ENCODE measurements at regions not wholly inside any gene's neighbourhood (a gene's known extent, or its start where the extent isn't known, plus 50 kb on each side); places are given as distances from the start of the nearest gene placed in this dataset.
"Not testable (repeated sequence)": the region's sequence is repeated elsewhere in the genome, so short reads cannot be mapped to it uniquely, and the experiment has no call there.

DNA sequence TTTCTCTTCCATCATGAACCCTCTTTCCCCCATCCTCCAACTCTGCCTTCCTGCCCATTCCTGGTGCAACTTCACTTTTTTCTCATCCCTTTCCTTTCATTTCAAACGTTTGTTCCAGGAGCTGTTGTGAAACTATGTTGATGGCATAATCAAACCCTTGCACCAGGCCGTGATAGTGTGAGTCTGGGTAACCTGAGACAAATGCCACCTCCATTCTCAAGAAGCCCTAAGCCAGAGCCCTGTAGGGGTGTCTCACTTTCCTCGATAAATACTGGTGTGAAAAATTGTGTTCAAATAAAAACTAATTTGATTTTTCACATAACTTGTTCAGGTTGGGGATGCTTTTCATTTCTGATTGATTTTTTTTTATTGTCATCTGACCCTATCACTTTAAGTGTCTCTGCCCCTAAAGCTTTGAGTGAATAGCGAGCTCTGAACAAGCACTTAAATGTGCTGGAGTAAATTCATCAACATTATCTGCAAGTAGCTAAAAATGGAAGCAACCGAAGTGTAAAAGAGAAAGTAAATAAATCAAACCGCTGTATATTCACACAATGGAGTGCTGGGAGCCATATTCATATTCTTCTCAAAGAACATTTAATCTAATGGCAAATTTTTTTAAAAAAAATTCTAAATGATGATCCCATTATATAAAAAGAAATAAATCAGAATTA is 303.1 kb upstream of the CDYL start:
- BruUV-seq (replicated peaks), result no TSS peak
- Histone ChIP-seq H3K27ac (ENCODE audit: low read length) (no peak overlapping the region), H3K4me1 (ENCODE audit: control insufficient read depth, insufficient read depth, low read length) (no peaks in the 10 kb centered on the region), H3K36me3 (ENCODE audit: control insufficient read depth, insufficient read depth, low read length) (no peaks in the 10 kb centered on the region), H3K9me3 (ENCODE audit: control insufficient read depth, insufficient read depth, low read depth, low read length) (peaks cover 5% of the 10 kb centered on the region; the same call in 1 of the 2 replicates), H3K4me3 (ENCODE audit: low read depth in 2 of 2, low read length in 2 of 2) (no peak overlapping the region), H3K27me3 (ENCODE audit: control insufficient read depth, insufficient read depth, low read length) (no peaks in the 10 kb centered on the region)
- intact Hi-C loops (cut with micrococcal nuclease; ENCODE audit: unreplicated experiment), result no loop called here
- ATAC-seq, result no peak
- ChIA-PET CTCF (no interaction called here), POLR2A (no interaction called here)
- TF ChIP-seq, protein P1, sequence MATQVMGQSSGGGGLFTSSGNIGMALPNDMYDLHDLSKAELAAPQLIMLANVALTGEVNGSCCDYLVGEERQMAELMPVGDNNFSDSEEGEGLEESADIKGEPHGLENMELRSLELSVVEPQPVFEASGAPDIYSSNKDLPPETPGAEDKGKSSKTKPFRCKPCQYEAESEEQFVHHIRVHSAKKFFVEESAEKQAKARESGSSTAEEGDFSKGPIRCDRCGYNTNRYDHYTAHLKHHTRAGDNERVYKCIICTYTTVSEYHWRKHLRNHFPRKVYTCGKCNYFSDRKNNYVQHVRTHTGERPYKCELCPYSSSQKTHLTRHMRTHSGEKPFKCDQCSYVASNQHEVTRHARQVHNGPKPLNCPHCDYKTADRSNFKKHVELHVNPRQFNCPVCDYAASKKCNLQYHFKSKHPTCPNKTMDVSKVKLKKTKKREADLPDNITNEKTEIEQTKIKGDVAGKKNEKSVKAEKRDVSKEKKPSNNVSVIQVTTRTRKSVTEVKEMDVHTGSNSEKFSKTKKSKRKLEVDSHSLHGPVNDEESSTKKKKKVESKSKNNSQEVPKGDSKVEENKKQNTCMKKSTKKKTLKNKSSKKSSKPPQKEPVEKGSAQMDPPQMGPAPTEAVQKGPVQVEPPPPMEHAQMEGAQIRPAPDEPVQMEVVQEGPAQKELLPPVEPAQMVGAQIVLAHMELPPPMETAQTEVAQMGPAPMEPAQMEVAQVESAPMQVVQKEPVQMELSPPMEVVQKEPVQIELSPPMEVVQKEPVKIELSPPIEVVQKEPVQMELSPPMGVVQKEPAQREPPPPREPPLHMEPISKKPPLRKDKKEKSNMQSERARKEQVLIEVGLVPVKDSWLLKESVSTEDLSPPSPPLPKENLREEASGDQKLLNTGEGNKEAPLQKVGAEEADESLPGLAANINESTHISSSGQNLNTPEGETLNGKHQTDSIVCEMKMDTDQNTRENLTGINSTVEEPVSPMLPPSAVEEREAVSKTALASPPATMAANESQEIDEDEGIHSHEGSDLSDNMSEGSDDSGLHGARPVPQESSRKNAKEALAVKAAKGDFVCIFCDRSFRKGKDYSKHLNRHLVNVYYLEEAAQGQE (IDR thresholded peaks at IDR 0.05; ENCODE audit: insufficient read depth in 1 of 2, low read depth in 2 of 2, low read length in 1 of 2), result no peak
- in situ Hi-C loops (cut with HindIII; ENCODE audit: low pct_unique_long_range_greater_than_20kb, low sequenced_read_pairs), result no loop called here
- DNase-seq (ENCODE audit: low read depth, low spot score), result no peak

DNA sequence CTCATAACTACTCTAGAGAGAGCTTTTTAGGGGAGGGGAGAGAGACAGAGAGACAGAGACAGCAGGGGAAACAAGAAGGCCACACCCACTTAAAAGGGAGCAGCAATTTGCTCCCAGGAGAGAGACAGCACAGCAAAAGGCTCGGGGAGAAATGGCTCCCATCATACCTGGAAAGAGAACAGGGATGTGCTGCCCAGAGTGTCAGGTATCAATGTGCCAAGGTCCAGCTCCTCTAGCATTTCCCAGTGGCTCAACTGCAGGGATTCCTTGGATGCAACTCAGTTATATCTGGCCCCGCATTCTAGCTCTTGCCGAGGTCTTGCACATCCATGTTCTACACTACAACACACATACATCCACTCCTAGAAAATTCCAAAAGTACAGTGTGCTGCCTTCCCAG is 304.0 kb upstream of the CDYL start:
- H3K9me3 ChIP-seq (ENCODE audit: control insufficient read depth, insufficient read depth, low read depth, low read length), result peaks cover 5% of the 10 kb centered on the region; the same call in 1 of the 2 replicates
- intact Hi-C loops (cut with micrococcal nuclease; ENCODE audit: unreplicated experiment), result no loop called here
- H3K36me3 ChIP-seq (ENCODE audit: control insufficient read depth, insufficient read depth, low read length), result no peaks in the 10 kb centered on the region
- ChIA-PET POLR2A (no interaction called here), CTCF (no interaction called here)
- no peaks in the 10 kb centered on the region for H3K27me3 ChIP-seq (ENCODE audit: control insufficient read depth, insufficient read depth, low read length)
- no peak for DNase-seq (ENCODE audit: low read depth, low spot score)
- H3K27ac ChIP-seq (ENCODE audit: low read length), result no peak overlapping the region
- H3K4me1 ChIP-seq (ENCODE audit: control insufficient read depth, insufficient read depth, low read length), result no peaks in the 10 kb centered on the region
- no TSS peak for BruUV-seq (replicated peaks)
- TF ChIP-seq, protein P2, sequence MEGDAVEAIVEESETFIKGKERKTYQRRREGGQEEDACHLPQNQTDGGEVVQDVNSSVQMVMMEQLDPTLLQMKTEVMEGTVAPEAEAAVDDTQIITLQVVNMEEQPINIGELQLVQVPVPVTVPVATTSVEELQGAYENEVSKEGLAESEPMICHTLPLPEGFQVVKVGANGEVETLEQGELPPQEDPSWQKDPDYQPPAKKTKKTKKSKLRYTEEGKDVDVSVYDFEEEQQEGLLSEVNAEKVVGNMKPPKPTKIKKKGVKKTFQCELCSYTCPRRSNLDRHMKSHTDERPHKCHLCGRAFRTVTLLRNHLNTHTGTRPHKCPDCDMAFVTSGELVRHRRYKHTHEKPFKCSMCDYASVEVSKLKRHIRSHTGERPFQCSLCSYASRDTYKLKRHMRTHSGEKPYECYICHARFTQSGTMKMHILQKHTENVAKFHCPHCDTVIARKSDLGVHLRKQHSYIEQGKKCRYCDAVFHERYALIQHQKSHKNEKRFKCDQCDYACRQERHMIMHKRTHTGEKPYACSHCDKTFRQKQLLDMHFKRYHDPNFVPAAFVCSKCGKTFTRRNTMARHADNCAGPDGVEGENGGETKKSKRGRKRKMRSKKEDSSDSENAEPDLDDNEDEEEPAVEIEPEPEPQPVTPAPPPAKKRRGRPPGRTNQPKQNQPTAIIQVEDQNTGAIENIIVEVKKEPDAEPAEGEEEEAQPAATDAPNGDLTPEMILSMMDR (IDR thresholded peaks at IDR 0.05), result no peak
- TF ChIP-seq TCF7L2 (IDR thresholded peaks at IDR 0.05; ENCODE audit: low read depth, low read length) (no peak), POLR2AphosphoS5 (IDR thresholded peaks at IDR 0.05; ENCODE audit: low read depth, low read length) (no peak), SIN3A (IDR thresholded peaks at IDR 0.05; ENCODE audit: borderline replicate concordance, insufficient read depth, low read depth, low read length) (no peak)
- TF ChIP-seq, protein P1 (IDR thresholded peaks at IDR 0.05; ENCODE audit: insufficient read depth in 1 of 2, low read depth in 2 of 2, low read length in 1 of 2), result no peak
- no peak for ATAC-seq
- no peak overlapping the region for H3K4me3 ChIP-seq (ENCODE audit: low read depth in 2 of 2, low read length in 2 of 2)
- in situ Hi-C loops (cut with HindIII; ENCODE audit: low pct_unique_long_range_greater_than_20kb, low sequenced_read_pairs), result no loop called here

DNA sequence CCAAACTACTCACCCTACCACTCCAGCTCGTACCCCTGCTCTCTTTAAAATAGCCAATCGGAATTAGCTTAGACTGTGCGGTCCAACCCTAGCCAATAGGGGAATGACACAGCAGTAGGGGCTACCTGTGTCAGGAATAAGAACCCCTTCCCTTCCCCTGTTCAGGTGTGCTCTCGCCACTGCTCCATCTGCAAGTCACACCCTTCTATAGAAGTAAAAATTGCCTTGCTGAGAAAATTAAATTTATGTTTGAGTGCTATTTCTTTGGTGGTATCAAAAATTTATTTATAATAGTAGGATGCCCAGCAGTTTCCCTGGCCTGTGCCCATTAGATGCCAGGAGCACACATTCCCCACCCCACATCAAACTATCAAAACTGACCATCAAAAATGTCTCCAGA is 304.7 kb upstream of the CDYL start:
- H3K4me1 ChIP-seq (ENCODE audit: control insufficient read depth, insufficient read depth, low read length); DNase-seq (ENCODE audit: low read depth, low spot score); H3K36me3 ChIP-seq (ENCODE audit: control insufficient read depth, insufficient read depth, low read length); H3K27ac ChIP-seq (ENCODE audit: low read length); CTCF ChIA-PET; ATAC-seq; H3K27me3 ChIP-seq (ENCODE audit: control insufficient read depth, insufficient read depth, low read length); H3K4me3 ChIP-seq (ENCODE audit: low read depth in 2 of 2, low read length in 2 of 2); in situ Hi-C loops (cut with HindIII; ENCODE audit: low pct_unique_long_range_greater_than_20kb, low sequenced_read_pairs); H3K9me3 ChIP-seq (ENCODE audit: control insufficient read depth, insufficient read depth, low read depth, low read length); POLR2A ChIA-PET; intact Hi-C loops (cut with micrococcal nuclease; ENCODE audit: unreplicated experiment); BruUV-seq (replicated peaks): not testable (repeated sequence)

Data from Panc1 (cell line).